NCI-H774 (cell line): ENCODE measurements at regions not wholly inside any gene's neighbourhood (a gene's known extent, or its start where the extent isn't known, plus 50 kb on each side); places are given as distances from the start of the nearest gene placed in this dataset.
"Not testable (repeated sequence)": the region's sequence is repeated elsewhere in the genome, so short reads cannot be mapped to it uniquely, and the experiment has no call there.

Source experiments
- DNase-seq: peaks from one replicate; lab custom pipeline; 2025; lab: John Stamatoyannopoulos, UW

GRCh38 chr10:2097937-2098336 is 360.6 kb upstream of the ADARB2 start:
- no peak for DNase-seq

- DNase-seq: no peak
These were observed 356.8 kb upstream of the ADARB2 start for GRCh38 chr10:2094171-2094570.

GRCh38 chr10:2083591-2083990 is 346.3 kb upstream of the ADARB2 start:
- DNase-seq: no peak

- no peak for DNase-seq
These were observed 344.2 kb upstream of the ADARB2 start for GRCh38 chr10:2081501-2081900.

GRCh38 chr10:2079603-2080078 is 342.3 kb upstream of the ADARB2 start:
- DNase-seq: no peak

- no peak for DNase-seq
These were observed 339.9 kb upstream of the ADARB2 start for GRCh38 chr10:2077231-2077630.

GRCh38 chr10:2076528-2076927 is 339.2 kb upstream of the ADARB2 start:
- DNase-seq: no peak

GRCh38 chr10:2067015-2067414 is 329.7 kb upstream of the ADARB2 start:
- DNase-seq: no peak

- DNase-seq: no peak
These were observed 317.4 kb upstream of the ADARB2 start for GRCh38 chr10:2054728-2055127.

- no peak for DNase-seq
These were observed 316.5 kb upstream of the ADARB2 start for GRCh38 chr10:2053805-2054204.

- DNase-seq: no peak
These were observed 313.8 kb upstream of the ADARB2 start for GRCh38 chr10:2051108-2051507.

- DNase-seq: no peak
These were observed 312.2 kb upstream of the ADARB2 start for GRCh38 chr10:2049560-2049959.

GRCh38 chr10:2048337-2048973 is 311.1 kb upstream of the ADARB2 start:
- no peak for DNase-seq

GRCh38 chr10:2047679-2048078 is 310.4 kb upstream of the ADARB2 start:
- no peak for DNase-seq

- no peak for DNase-seq
These were observed 306.1 kb upstream of the ADARB2 start for GRCh38 chr10:2043379-2043778.

- no peak for DNase-seq
These were observed 300.7 kb upstream of the ADARB2 start for GRCh38 chr10:2038036-2038435.

- no peak for DNase-seq
These were observed 299.9 kb upstream of the ADARB2 start for GRCh38 chr10:2037246-2037645.

GRCh38 chr10:2036209-2036608 is 298.9 kb upstream of the ADARB2 start:
- no peak for DNase-seq

- no peak for DNase-seq
These were observed 292.7 kb upstream of the ADARB2 start for GRCh38 chr10:2030046-2030445.

- no peak for DNase-seq
These were observed 289.6 kb upstream of the ADARB2 start for GRCh38 chr10:2026936-2027335.

GRCh38 chr10:2024750-2025149 is 287.4 kb upstream of the ADARB2 start:
- not testable (repeated sequence) for DNase-seq

- DNase-seq: no peak
These were observed 286.4 kb upstream of the ADARB2 start for GRCh38 chr10:2023687-2024086.

- no peak for DNase-seq
These were observed 285.1 kb upstream of the ADARB2 start for GRCh38 chr10:2022401-2022800.

- no peak for DNase-seq
These were observed 283.5 kb upstream of the ADARB2 start for GRCh38 chr10:2020836-2021235.
